Right lobe of liver (tissue), 4 donors: ENCODE measurements at regions not wholly inside any gene's neighbourhood (a gene's known extent, or its start where the extent isn't known, plus 50 kb on each side); places are given as distances from the start of the nearest gene placed in this dataset.

ENCODE experiments used
- POLR2A ChIP-seq: fragments of 450-650 bp; IDR thresholded peaks from one replicate; pipeline ENCODE4 v1.6.1; 2017; ENCODE audit warnings: antibody characterized with exemption, mild to moderate bottlenecking
- TF ChIP-seq, protein P1 (sequence below), 4 donors: fragments of 200-600 bp in 3 of 4; fragments of 450-650 bp in 1 of 4; IDR thresholded peaks; one replicate each; pipeline versions ENCODE4 v1.5.1 to v1.8.0; 2016 to 2022; ENCODE audit warnings: antibody characterized with exemption in 4 of 4, mild to moderate bottlenecking in 2 of 4
- donor health status: DM: no; HTN: no; CAD: no.
- donor health status: DM: no; HTN: no; CAD: no.
- donor health status: DM: no; HTN: yes; CAD: no.

DNA sequence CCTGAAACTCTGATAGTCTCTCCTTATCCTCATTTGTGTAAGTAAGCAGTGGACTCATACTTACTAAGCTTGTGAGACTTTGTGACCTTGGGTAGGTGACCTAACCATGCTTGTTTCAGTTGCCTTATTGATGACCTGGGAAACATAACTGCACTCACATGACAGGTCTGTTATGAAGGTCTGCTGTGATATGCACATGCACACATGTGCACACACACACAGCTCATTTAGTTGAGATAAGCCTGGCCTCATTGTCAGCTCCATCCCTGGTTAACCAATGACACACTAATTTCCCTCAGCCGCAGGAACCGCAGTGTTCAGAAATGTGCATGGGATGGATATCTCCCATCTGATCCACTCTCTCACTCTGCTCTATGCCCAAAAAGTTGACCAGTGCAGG is 177.2 kb downstream of the GPAM start:
- TF ChIP-seq POLR2A, result no peak
- TF ChIP-seq, protein P1, sequence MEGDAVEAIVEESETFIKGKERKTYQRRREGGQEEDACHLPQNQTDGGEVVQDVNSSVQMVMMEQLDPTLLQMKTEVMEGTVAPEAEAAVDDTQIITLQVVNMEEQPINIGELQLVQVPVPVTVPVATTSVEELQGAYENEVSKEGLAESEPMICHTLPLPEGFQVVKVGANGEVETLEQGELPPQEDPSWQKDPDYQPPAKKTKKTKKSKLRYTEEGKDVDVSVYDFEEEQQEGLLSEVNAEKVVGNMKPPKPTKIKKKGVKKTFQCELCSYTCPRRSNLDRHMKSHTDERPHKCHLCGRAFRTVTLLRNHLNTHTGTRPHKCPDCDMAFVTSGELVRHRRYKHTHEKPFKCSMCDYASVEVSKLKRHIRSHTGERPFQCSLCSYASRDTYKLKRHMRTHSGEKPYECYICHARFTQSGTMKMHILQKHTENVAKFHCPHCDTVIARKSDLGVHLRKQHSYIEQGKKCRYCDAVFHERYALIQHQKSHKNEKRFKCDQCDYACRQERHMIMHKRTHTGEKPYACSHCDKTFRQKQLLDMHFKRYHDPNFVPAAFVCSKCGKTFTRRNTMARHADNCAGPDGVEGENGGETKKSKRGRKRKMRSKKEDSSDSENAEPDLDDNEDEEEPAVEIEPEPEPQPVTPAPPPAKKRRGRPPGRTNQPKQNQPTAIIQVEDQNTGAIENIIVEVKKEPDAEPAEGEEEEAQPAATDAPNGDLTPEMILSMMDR (IDR thresholded peaks at IDR 0.05), result no peak
